H9 (cell line): ENCODE measurements at regions not wholly inside any gene's neighbourhood (a gene's known extent, or its start where the extent isn't known, plus 50 kb on each side); places are given as distances from the start of the nearest gene placed in this dataset.

Source experiments
- DNase-seq: peaks from one replicate; pipeline ENCODE4 v3.0.0-alpha.2; 2017
- H2AFZ ChIP-seq: one replicate; pipeline ENCODE4 v1.6.1; 2013; ENCODE audit warnings: mild to moderate bottlenecking, low read length, control low read depth, moderate library complexity
- H2AK5ac ChIP-seq: 2 replicates; pipeline ENCODE4 v1.6.1; 2013; ENCODE audit warnings: low read length, control low read depth, mixed read lengths; ENCODE audit not compliant: insufficient read length
- H2BK120ac ChIP-seq: one replicate; pipeline ENCODE4 v1.6.1; 2013; ENCODE audit warnings: low read depth, mild to moderate bottlenecking, low read length, control low read depth, inconsistent platforms; ENCODE audit not compliant: poor library complexity, severe bottlenecking
- H2BK12ac ChIP-seq: 2 replicates; pipeline ENCODE4 v1.6.1; 2013; ENCODE audit warnings: low read length, control low read depth, mixed read lengths, low read depth; ENCODE audit not compliant: insufficient read length
- H2BK15ac ChIP-seq: 2 replicates; pipeline ENCODE4 v1.6.1; 2013; ENCODE audit warnings: low read depth, low read length, control low read depth
- H2BK20ac ChIP-seq: one replicate; pipeline ENCODE4 v1.6.1; 2013; ENCODE audit warnings: low read depth, mild to moderate bottlenecking, low read length, control low read depth, inconsistent platforms; ENCODE audit not compliant: poor library complexity, severe bottlenecking
- H2BK5ac ChIP-seq: 2 replicates; pipeline ENCODE4 v1.6.1; 2013; ENCODE audit warnings: low read length, control low read depth, mixed read lengths; ENCODE audit not compliant: insufficient read length
- H3K14ac ChIP-seq: 2 replicates; pipeline ENCODE4 v1.6.1; 2013; ENCODE audit warnings: low read length, control low read depth; ENCODE audit not compliant: insufficient read depth
- H3K18ac ChIP-seq: 2 replicates; pipeline ENCODE4 v1.6.1; 2013; ENCODE audit warnings: low read depth, mild to moderate bottlenecking, mixed read lengths, low read length, control low read depth; ENCODE audit not compliant: insufficient read length
- H3K23ac ChIP-seq: 2 replicates; pipeline ENCODE4 v1.6.1; 2013; ENCODE audit warnings: low read length, control low read depth, mixed read lengths, low read depth; ENCODE audit not compliant: insufficient read length
- H3K23me2 ChIP-seq: 2 replicates; pipeline ENCODE4 v1.6.1; 2013; ENCODE audit warnings: low read depth, mild to moderate bottlenecking, mixed read lengths, low read length, control low read depth; ENCODE audit not compliant: insufficient read length, poor library complexity, severe bottlenecking
- H3K27ac ChIP-seq: 2 replicates; pipeline ENCODE4 v1.5.1; 2013; ENCODE audit warnings: low read length, control low read depth, mixed read lengths, low read depth; ENCODE audit not compliant: insufficient read length
- H3K27me3 ChIP-seq: 2 replicates; pipeline ENCODE4 v1.6.1; 2013; ENCODE audit warnings: low read length, control low read depth, inconsistent platforms; ENCODE audit not compliant: insufficient read depth
- H3K4ac ChIP-seq: 2 replicates; pipeline ENCODE4 v1.6.1; 2013; ENCODE audit warnings: low read depth, mild to moderate bottlenecking, control low read depth, inconsistent platforms, low read length, moderate library complexity
- H3K4me1 ChIP-seq: 2 replicates; pipeline ENCODE4 v1.6.1; 2013; ENCODE audit warnings: low read length, control low read depth, inconsistent platforms; ENCODE audit not compliant: insufficient read depth
- H3K4me2 ChIP-seq: 2 replicates; pipeline ENCODE4 v1.6.1; 2013; ENCODE audit warnings: low read length, control low read depth, mixed read lengths; ENCODE audit not compliant: insufficient read length, insufficient read depth
- H3K56ac ChIP-seq: 2 replicates; pipeline ENCODE4 v1.6.1; 2013; ENCODE audit warnings: low read depth, mild to moderate bottlenecking, mixed read lengths, low read length, control low read depth; ENCODE audit not compliant: insufficient read length
- H3K79me1 ChIP-seq: 2 replicates; pipeline ENCODE4 v1.6.1; 2013; ENCODE audit warnings: low read depth, mild to moderate bottlenecking, moderate library complexity, low read length, control low read depth, inconsistent platforms; ENCODE audit not compliant: insufficient read depth, poor library complexity, severe bottlenecking
- H3K79me2 ChIP-seq: 2 replicates; pipeline ENCODE4 v1.6.1; 2013; ENCODE audit warnings: low read length, control low read depth, inconsistent platforms; ENCODE audit not compliant: insufficient read depth
- H3K9ac ChIP-seq: 2 replicates; pipeline ENCODE4 v1.6.1; 2013; ENCODE audit warnings: low read length, control low read depth, mixed read lengths; ENCODE audit not compliant: insufficient read length; ENCODE audit errors: extremely low read depth
- H3K9me3 ChIP-seq: one replicate; pipeline ENCODE4 v1.6.1; 2013; ENCODE audit warnings: low read depth, low read length, inconsistent platforms; ENCODE audit not compliant: control insufficient read depth
- H3T11ph ChIP-seq: one replicate; pipeline ENCODE4 v1.6.1; 2013; ENCODE audit warnings: mild to moderate bottlenecking, low read length, control low read depth, inconsistent platforms
- H4K20me1 ChIP-seq: one replicate; pipeline ENCODE4 v1.6.1; 2013; ENCODE audit not compliant: control insufficient read depth, insufficient read length, insufficient read depth
- H4K5ac ChIP-seq: 2 replicates; pipeline ENCODE4 v1.6.1; 2013; ENCODE audit warnings: low read depth, mild to moderate bottlenecking, mixed read lengths, low read length, control low read depth; ENCODE audit not compliant: insufficient read length
- H4K8ac ChIP-seq: replicated peaks from 2 replicates; pipeline ENCODE4 v1.6.1; 2013; ENCODE audit warnings: low read length, control low read depth, mixed read lengths, low read depth; ENCODE audit not compliant: insufficient read length
- H4K91ac ChIP-seq: 2 replicates; pipeline ENCODE4 v1.6.1; 2013; ENCODE audit warnings: low read depth, mild to moderate bottlenecking, moderate library complexity, mixed read lengths, low read length, control low read depth; ENCODE audit not compliant: insufficient read length
- H3K27ac Mint-ChIP-seq, 3 experiments: 2 replicates in 2 of 3; 3 replicates in 1 of 3; pipeline ENCODE4 v1.8.0; 2020 to 2021; ENCODE audit warnings: mixed read lengths in 3 of 3, mild to moderate bottlenecking in 1 of 3, moderate library complexity in 1 of 3
- H3K27me3 Mint-ChIP-seq: 2 replicates; pipeline ENCODE4 v1.8.0; 2021; ENCODE audit warnings: low read depth, mild to moderate bottlenecking, moderate library complexity, mixed read lengths
- H3K36me3 Mint-ChIP-seq, 3 experiments: 2 replicates in 2 of 3; 3 replicates in 1 of 3; pipeline ENCODE4 v1.8.0; 2020 to 2021; ENCODE audit warnings: low read depth in 3 of 3, mixed read lengths in 3 of 3; ENCODE audit not compliant: insufficient read depth in 1 of 3
- H3K4me1 Mint-ChIP-seq, 2 experiments: 2 replicates each; pipeline ENCODE4 v1.8.0; 2020; ENCODE audit warnings: mixed read lengths in 2 of 2
- H3K4me3 Mint-ChIP-seq, 2 experiments: 2 replicates in 1 of 2; 3 replicates in 1 of 2; pipeline ENCODE4 v1.8.0; 2020 to 2021; ENCODE audit warnings: mild to moderate bottlenecking in 2 of 2, mixed read lengths in 2 of 2, moderate library complexity in 1 of 2
- H3K9me3 Mint-ChIP-seq, 2 experiments: 2 replicates in 1 of 2; 3 replicates in 1 of 2; pipeline ENCODE4 v1.8.0; 2020; ENCODE audit warnings: mild to moderate bottlenecking in 2 of 2, mixed read lengths in 2 of 2, moderate library complexity in 1 of 2
- whole genome bisulfite sequencing: extraction: QIAGEN DNeasy Blood & Tissue Kit; methylation state at CpG from one replicate; pipeline ENCODE4 v1.1.7; 2013; ENCODE audit warnings: missing lambda C conversion rate, low lambda C conversion rate, mixed read lengths; ENCODE audit not compliant: insufficient read length; ENCODE audit errors: extremely low coverage; 5-methylcytosine and 5-hydroxymethylcytosine counted together
- TF ChIP-seq, protein P1 (sequence below): fragments of 200-600 bp; sonication (generic); conservative IDR thresholded peaks from 3 replicates; pipeline ENCODE4 v1.8.0; 2021; ENCODE audit warnings: antibody characterized with exemption, mild to moderate bottlenecking

DNA sequence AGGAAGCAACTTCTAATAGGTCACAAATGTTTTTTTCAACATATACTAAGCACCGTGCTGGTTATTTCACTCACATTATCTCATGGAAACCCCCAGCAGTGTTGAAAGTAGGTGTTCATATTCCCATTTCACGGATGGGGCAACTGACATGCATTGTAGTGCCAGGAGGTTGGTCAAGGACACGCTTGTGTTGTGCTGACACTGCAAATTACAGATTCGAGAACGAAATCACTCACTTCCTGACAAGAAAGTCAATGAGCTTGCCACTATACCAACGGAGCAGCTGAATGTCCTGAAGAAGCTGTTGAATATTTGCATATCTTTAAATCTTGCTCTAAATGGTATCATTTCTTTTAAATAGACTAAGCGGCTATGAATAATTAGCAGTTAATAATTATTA is 378.0 kb upstream of the C16orf82 start:
- no peak overlapping the region for H3T11ph ChIP-seq
- H4K5ac ChIP-seq = no peak overlapping the region
- DNase-seq = no peak
- no peak overlapping the region for H3K14ac ChIP-seq
- H3K56ac ChIP-seq = no peak overlapping the region
- H2AK5ac ChIP-seq = no peak overlapping the region
- H3K18ac ChIP-seq = no peak overlapping the region
- no peaks in the 10 kb centered on the region; the same call in 1 of the 2 replicates for H3K4me1 ChIP-seq
- H2BK15ac ChIP-seq = no peak overlapping the region
- H3K23me2 ChIP-seq = no peaks in the 10 kb centered on the region
- H4K20me1 ChIP-seq = no peaks in the 10 kb centered on the region
- no peak overlapping the region for H3K27ac ChIP-seq
- H3K9me3 ChIP-seq = no peaks in the 10 kb centered on the region
- H3K4me3 Mint-ChIP-seq = no peak overlapping the region
- no peak overlapping the region for H2BK20ac ChIP-seq
- no peak overlapping the region for H3K23ac ChIP-seq
- no peak overlapping the region for H3K27ac Mint-ChIP-seq
- peaks cover 16 to 19% of the 10 kb centered on the region in 2 experiments for H3K4me1 Mint-ChIP-seq
- TF ChIP-seq, protein P1, sequence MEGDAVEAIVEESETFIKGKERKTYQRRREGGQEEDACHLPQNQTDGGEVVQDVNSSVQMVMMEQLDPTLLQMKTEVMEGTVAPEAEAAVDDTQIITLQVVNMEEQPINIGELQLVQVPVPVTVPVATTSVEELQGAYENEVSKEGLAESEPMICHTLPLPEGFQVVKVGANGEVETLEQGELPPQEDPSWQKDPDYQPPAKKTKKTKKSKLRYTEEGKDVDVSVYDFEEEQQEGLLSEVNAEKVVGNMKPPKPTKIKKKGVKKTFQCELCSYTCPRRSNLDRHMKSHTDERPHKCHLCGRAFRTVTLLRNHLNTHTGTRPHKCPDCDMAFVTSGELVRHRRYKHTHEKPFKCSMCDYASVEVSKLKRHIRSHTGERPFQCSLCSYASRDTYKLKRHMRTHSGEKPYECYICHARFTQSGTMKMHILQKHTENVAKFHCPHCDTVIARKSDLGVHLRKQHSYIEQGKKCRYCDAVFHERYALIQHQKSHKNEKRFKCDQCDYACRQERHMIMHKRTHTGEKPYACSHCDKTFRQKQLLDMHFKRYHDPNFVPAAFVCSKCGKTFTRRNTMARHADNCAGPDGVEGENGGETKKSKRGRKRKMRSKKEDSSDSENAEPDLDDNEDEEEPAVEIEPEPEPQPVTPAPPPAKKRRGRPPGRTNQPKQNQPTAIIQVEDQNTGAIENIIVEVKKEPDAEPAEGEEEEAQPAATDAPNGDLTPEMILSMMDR = no peak
- no peaks in the 10 kb centered on the region; a peak in 1 of 5 replicates for H3K9me3 Mint-ChIP-seq
- H3K4me2 ChIP-seq = no peak overlapping the region
- H3K79me2 ChIP-seq = no peaks in the 10 kb centered on the region
- H4K8ac ChIP-seq = no peak overlapping the region
- H3K79me1 ChIP-seq = no peaks in the 10 kb centered on the region
- H2BK12ac ChIP-seq = no peak overlapping the region
- no peak overlapping the region for H2BK5ac ChIP-seq
- no peak overlapping the region for H3K4ac ChIP-seq
- no peaks in the 10 kb centered on the region for H3K27me3 ChIP-seq
- H3K36me3 Mint-ChIP-seq = no peaks in the 10 kb centered on the region
- H2AFZ ChIP-seq = no peak overlapping the region
- H4K91ac ChIP-seq = no peak overlapping the region
- no CpG with 5 or more reads among the region's 7 CpGs for WGBS
- no peaks in the 10 kb centered on the region; the same call in 1 of the 2 replicates for H3K27me3 Mint-ChIP-seq
- no peak overlapping the region for H2BK120ac ChIP-seq
- no peak overlapping the region for H3K9ac ChIP-seq
